ENCODE measurements at regions not wholly inside any gene's neighbourhood (a gene's known extent, or its start where the extent isn't known, plus 50 kb on each side); places are given as distances from the start of the nearest gene placed in this dataset.

DNA sequence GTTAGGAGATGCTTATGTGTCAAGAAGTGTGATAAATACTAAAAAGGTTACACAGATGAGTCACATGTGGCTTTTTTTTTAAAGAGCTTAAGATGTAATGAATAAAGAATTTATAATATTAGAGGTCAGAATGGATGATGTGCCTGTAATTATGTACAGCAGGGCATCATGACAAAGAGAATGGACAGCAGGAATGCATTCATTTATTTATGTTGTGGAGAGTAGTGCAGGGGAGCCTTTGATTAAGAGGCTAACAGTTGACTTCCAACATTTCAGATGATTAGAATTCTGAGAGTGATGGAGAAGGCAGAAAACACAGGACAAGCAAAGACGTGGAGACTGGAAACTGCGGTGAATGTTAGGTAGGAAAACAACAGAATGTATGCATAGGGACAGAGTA is 691.4 kb upstream of the POM121L12 start:
- TF ChIP-seq, protein P1, sequence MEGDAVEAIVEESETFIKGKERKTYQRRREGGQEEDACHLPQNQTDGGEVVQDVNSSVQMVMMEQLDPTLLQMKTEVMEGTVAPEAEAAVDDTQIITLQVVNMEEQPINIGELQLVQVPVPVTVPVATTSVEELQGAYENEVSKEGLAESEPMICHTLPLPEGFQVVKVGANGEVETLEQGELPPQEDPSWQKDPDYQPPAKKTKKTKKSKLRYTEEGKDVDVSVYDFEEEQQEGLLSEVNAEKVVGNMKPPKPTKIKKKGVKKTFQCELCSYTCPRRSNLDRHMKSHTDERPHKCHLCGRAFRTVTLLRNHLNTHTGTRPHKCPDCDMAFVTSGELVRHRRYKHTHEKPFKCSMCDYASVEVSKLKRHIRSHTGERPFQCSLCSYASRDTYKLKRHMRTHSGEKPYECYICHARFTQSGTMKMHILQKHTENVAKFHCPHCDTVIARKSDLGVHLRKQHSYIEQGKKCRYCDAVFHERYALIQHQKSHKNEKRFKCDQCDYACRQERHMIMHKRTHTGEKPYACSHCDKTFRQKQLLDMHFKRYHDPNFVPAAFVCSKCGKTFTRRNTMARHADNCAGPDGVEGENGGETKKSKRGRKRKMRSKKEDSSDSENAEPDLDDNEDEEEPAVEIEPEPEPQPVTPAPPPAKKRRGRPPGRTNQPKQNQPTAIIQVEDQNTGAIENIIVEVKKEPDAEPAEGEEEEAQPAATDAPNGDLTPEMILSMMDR (IDR thresholded peaks at IDR 0.05) = no peak
- TF ChIP-seq EP300 (IDR thresholded peaks at IDR 0.05; ENCODE audit: low read depth) (no peak), POLR2AphosphoS5 (IDR thresholded peaks at IDR 0.05) (no peak), POLR2A (IDR thresholded peaks at IDR 0.05) (no peak)
